B cell (primary cell): ENCODE measurements at regions not wholly inside any gene's neighbourhood (a gene's known extent, or its start where the extent isn't known, plus 50 kb on each side); places are given as distances from the start of the nearest gene placed in this dataset.

Source experiments
- ATAC-seq: fragments of 200-7000 bp; cut with Tn5 transposase; one replicate; pipeline ENCODE4 v1.10.0; 2021; ENCODE audit warnings: low read depth, mild to moderate bottlenecking, moderate number of reproducible peaks, moderate library complexity
- CTCF ChIA-PET: fragments of 350-600 bp; sonication (Branson Sonifier 250); formaldehyde crosslinking; loops from one replicate; lab custom pipeline; 2021; ENCODE audit warnings: antibody characterized with exemption, inconsistent platforms; lab: Charles Lee
- POLR2A ChIA-PET: fragments of 350-600 bp; sonication (Branson Sonifier 250); formaldehyde crosslinking; loops from one replicate; lab custom pipeline; 2021; ENCODE audit warnings: antibody characterized with exemption; lab: Charles Lee
- DNase-seq: peaks from one replicate; pipeline ENCODE4 v3.0.0; 2013
- H2AFZ ChIP-seq: 2 replicates; pipeline ENCODE4 v1.6.1; 2012; ENCODE audit warnings: mild to moderate bottlenecking, low read depth, low read length; ENCODE audit not compliant: insufficient read depth, poor library complexity, severe bottlenecking
- H3K27ac ChIP-seq, 2 donors: 1 replicate in 1 of 2; 2 replicates in 1 of 2; pipeline ENCODE4 v1.5.1; 2012 to 2013; ENCODE audit warnings: low read length in 2 of 2, mild to moderate bottlenecking in 2 of 2, moderate library complexity in 1 of 2
- H3K27me3 ChIP-seq, 4 experiments: fragments of 200-600 bp in 1 of 4; sonication (generic) in 1 of 4; replicated peaks in 1 of 4; 1 replicate in 2 of 4; 2 replicates in 2 of 4; pipeline versions ENCODE4 v1.6.1 to v1.7.0; 2013 to 2016; ENCODE audit warnings: low read length in 3 of 4, mild to moderate bottlenecking in 2 of 4, mixed read lengths in 1 of 4, moderate library complexity in 1 of 4; ENCODE audit not compliant: insufficient read depth in 4 of 4, control insufficient read depth in 3 of 4; ENCODE audit errors: control extremely low read depth in 1 of 4
- H3K36me3 ChIP-seq, 2 experiments: replicated peaks in 1 of 2; 1 replicate in 1 of 2; 2 replicates in 1 of 2; pipeline versions ENCODE4 v1.6.1 to v1.7.1; 2013; ENCODE audit warnings: low read length in 1 of 2; ENCODE audit not compliant: insufficient read depth in 2 of 2, control insufficient read depth in 1 of 2; ENCODE audit errors: control extremely low read depth in 1 of 2, extremely low read depth in 1 of 2
- H3K4me1 ChIP-seq, 2 donors: fragments of 200-600 bp in 1 of 2; sonication (generic) in 1 of 2; 1 replicate in 1 of 2; 2 replicates in 1 of 2; pipeline versions ENCODE4 v1.5.1 to v1.6.1; 2013 to 2017; ENCODE audit warnings: low read length in 2 of 2; ENCODE audit not compliant: control insufficient read depth in 2 of 2, insufficient read depth in 2 of 2
- H3K4me2 ChIP-seq: replicated peaks from 2 replicates; pipeline ENCODE3; 2012; ENCODE audit warnings: mild to moderate bottlenecking, low read depth, low read length; ENCODE audit not compliant: poor library complexity, severe bottlenecking
- H3K4me3 ChIP-seq, 5 experiments: fragments of 200-600 bp in 1 of 5; sonication (generic) in 1 of 5; 1 replicate in 3 of 5; 2 replicates in 2 of 5; pipeline versions ENCODE4 v1.5.1 to v1.7.0; 2011 to 2016; ENCODE audit warnings: low read length in 4 of 5, mild to moderate bottlenecking in 4 of 5, low read depth in 2 of 5, control low read depth in 1 of 5, moderate library complexity in 1 of 5; ENCODE audit not compliant: insufficient read depth in 1 of 5; ENCODE audit errors: control extremely low read depth in 1 of 5, extremely low read depth in 1 of 5
- H3K79me2 ChIP-seq: fragments of 200-600 bp; sonication (generic); one replicate; pipeline ENCODE4 v1.6.0; 2016; ENCODE audit warnings: low read length; ENCODE audit not compliant: control insufficient read depth, insufficient read depth
- H3K9ac ChIP-seq: fragments of 200-600 bp; sonication (generic); 2 replicates; pipeline ENCODE4 v1.6.1; 2017; ENCODE audit warnings: mild to moderate bottlenecking, low read length, moderate library complexity
- H3K9me3 ChIP-seq, 3 donors: one replicate each; pipeline versions ENCODE4 v1.6.1 to v1.7.1; 2013; ENCODE audit warnings: low read length in 2 of 3; ENCODE audit not compliant: control insufficient read depth in 2 of 3, insufficient read depth in 1 of 3; ENCODE audit errors: control extremely low read depth in 1 of 3
- H4K20me1 ChIP-seq: 2 replicates; pipeline ENCODE4 v1.6.0; 2012; ENCODE audit warnings: mild to moderate bottlenecking, low read length; ENCODE audit not compliant: insufficient read depth, control insufficient read depth, poor library complexity, severe bottlenecking
- H3K27ac Mint-ChIP-seq: one replicate; pipeline ENCODE4 v1.8.0; 2021; ENCODE audit warnings: mixed read lengths
- H3K27me3 Mint-ChIP-seq: one replicate; pipeline ENCODE4 v1.8.0; 2021; ENCODE audit warnings: mixed read lengths
- H3K4me1 Mint-ChIP-seq: one replicate; pipeline ENCODE4 v1.8.0; 2021; ENCODE audit warnings: mixed read lengths
- H3K4me3 Mint-ChIP-seq: one replicate; pipeline ENCODE4 v1.8.0; 2021; ENCODE audit warnings: mixed read lengths
- H3K9me3 Mint-ChIP-seq: one replicate; pipeline ENCODE4 v1.8.0; 2022; ENCODE audit warnings: mixed read lengths; ENCODE audit not compliant: insufficient read depth
- CTCF ChIP-seq: fragments of 200-600 bp; IDR thresholded peaks from one replicate; pipeline ENCODE4 v1.8.0; 2022; ENCODE audit warnings: antibody characterized with exemption, mild to moderate bottlenecking
- EZH2 ChIP-seq: IDR thresholded peaks from 2 replicates; pipeline ENCODE4 v1.6.1; 2012; ENCODE audit warnings: borderline replicate concordance, low read depth, mild to moderate bottlenecking, moderate library complexity, low read length; ENCODE audit not compliant: insufficient read depth, poor library complexity, severe bottlenecking
- WGBS: methylation state at CpG from one replicate; pipeline ENCODE4 v1.1.5; 2013; ENCODE audit warnings: missing lambda C conversion rate; ENCODE audit not compliant: insufficient coverage; 5-methylcytosine and 5-hydroxymethylcytosine counted together
- intact Hi-C: fragments of 100-400 bp; cut with micrococcal nuclease; formaldehyde crosslinking; loops from one replicate; pipeline ENCODE4 v1.10.0; 2022

- WGBS = 85% methylated on average over 2 of the region's 2 CpGs
- Mint-ChIP-seq H3K27ac (no peak overlapping the region), H3K27me3 (no peaks in the 10 kb centered on the region), H3K4me3 (no peak overlapping the region), H3K4me1 (no peaks in the 10 kb centered on the region), H3K9me3 (peaks cover 9% of the 10 kb centered on the region)
- no peak for ATAC-seq
- H3K9me3 ChIP-seq = peaks cover 0 to 4% (median 0%) of the 10 kb centered on the region in 3 donors
- POLR2A ChIA-PET = no interaction called here
- H3K4me2 ChIP-seq = no peak overlapping the region
- DNase-seq = no peak
- TF ChIP-seq CTCF = no peak
- TF ChIP-seq EZH2 = no peak
- no peaks in the 10 kb centered on the region for H3K4me1 ChIP-seq
- no peaks in the 10 kb centered on the region for H3K27me3 ChIP-seq
- H3K9ac ChIP-seq = no peak overlapping the region
- intact Hi-C loops = no loop called here
- no peak overlapping the region for H3K4me3 ChIP-seq
- no peaks in the 10 kb centered on the region for H4K20me1 ChIP-seq
- no peaks in the 10 kb centered on the region for H3K79me2 ChIP-seq
- no peaks in the 10 kb centered on the region for H3K36me3 ChIP-seq
- CTCF ChIA-PET = interaction anchor here (0.7 kb wide), 1 partner anchor 1416 kb away, joined by 4 read pairs; no protein-coding TSS in a partner anchor
- no peak overlapping the region for H3K27ac ChIP-seq
- H2AFZ ChIP-seq = no peak overlapping the region
Observed at GRCh38 chr13:73390100-73390499, 331.3 kb downstream of the KLF5 start.

GRCh38 chr13:73388586-73388985 lies 329.8 kb downstream of the KLF5 start:
- intact Hi-C loops = no loop called here
- ChIA-PET POLR2A (interaction anchor here (0.6 kb wide), 1 partner anchor 164 kb away, joined by 5 read pairs; no protein-coding TSS in a partner anchor), CTCF (no interaction called here)
- no peak for ATAC-seq
- H3K4me3 ChIP-seq = no peak overlapping the region
- H3K36me3 ChIP-seq = no peaks in the 10 kb centered on the region
- H3K27me3 ChIP-seq = no peaks in the 10 kb centered on the region
- H3K9ac ChIP-seq = no peak overlapping the region
- no peaks in the 10 kb centered on the region for H3K4me1 ChIP-seq
- no peak overlapping the region for H2AFZ ChIP-seq
- Mint-ChIP-seq H3K9me3 (peaks cover 11% of the 10 kb centered on the region), H3K4me1 (no peaks in the 10 kb centered on the region), H3K27me3 (no peaks in the 10 kb centered on the region), H3K4me3 (no peak overlapping the region), H3K27ac (no peak overlapping the region)
- DNase-seq = no peak
- TF ChIP-seq CTCF = no peak
- no peak for TF ChIP-seq EZH2
- H3K27ac ChIP-seq = no peak overlapping the region
- H3K4me2 ChIP-seq = no peak overlapping the region
- no peaks in the 10 kb centered on the region for H3K79me2 ChIP-seq
- H3K9me3 ChIP-seq = peaks cover 0 to 4% (median 0%) of the 10 kb centered on the region in 3 donors
- H4K20me1 ChIP-seq = no peaks in the 10 kb centered on the region
